Suppressor macrophage (primary cell): ENCODE measurements at regions not wholly inside any gene's neighbourhood (a gene's known extent, or its start where the extent isn't known, plus 50 kb on each side); places are given as distances from the start of the nearest gene placed in this dataset.
"Not testable (repeated sequence)": the region's sequence is repeated elsewhere in the genome, so short reads cannot be mapped to it uniquely, and the experiment has no call there.

Experiments used
- DNase-seq, 4 experiments: peaks; one replicate each; pipeline ENCODE4 v3.0.0-alpha.2; 2020 to 2022

DNA sequence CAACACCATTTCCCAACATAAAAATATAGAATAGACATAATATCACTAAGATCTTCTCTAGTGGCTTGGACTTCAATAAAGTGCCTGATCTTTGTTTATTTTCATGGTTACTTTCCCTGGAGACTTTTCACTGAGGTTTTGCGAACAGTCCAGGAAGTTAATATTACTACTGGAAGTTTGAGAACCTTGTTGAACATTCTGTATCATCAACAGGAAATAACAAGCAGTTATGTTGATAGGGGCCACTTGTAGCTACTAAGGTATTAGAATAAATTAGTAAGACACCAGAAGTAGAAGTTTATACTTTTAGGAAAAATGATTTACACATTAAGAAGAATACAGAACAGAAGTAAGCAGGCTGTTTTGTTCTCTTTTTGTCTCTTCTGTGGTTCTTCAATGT is 180.2 kb downstream of the TFAP2B start:
- no peak for DNase-seq

GRCh38 chr6:51001399-51001798 is 182.7 kb downstream of the TFAP2B start:
- DNase-seq: no peak

- DNase-seq: no peak
These were observed 185.7 kb downstream of the TFAP2B start for GRCh38 chr6:51004380-51004779.

DNA sequence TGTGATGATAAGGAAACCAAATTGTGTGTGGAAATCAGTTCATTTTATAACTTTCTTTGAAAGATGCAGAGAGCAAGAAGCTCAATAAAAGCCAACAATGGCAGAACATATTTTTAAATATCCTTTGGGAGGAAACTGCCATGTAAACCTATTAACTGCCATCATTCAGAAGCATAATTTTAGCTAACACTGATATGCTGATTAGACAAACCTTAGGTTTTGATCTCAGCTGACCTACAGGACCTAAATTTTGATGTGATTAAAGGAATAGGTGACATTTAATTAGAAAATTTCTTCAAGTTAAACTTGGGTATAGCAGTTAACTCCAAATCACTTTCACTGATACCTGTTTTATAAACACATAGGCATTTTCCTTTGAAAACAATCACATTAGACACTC is 187.1 kb downstream of the TFAP2B start:
- DNase-seq: no peak

GRCh38 chr6:51007237-51007636 is 188.6 kb downstream of the TFAP2B start:
- no peak for DNase-seq

DNA sequence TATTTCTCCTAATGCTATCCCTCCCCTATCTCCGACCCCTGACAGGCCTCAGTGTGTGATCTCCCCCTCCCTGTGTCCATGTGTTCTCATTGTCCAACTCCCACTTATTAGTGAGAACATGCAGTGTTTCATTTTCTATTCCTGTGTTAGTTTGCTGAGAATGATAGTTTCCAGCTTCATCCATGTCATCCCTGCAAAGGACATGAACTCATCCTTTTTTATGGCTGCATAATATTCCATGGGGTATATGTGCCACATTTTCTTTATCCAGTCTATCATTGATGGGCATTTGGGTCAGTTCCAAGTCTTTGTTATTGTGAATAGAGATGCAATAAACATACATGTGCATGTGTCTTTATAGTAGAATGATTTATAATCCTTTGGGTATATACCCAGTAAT is 190.0 kb downstream of the TFAP2B start:
- DNase-seq: not testable (repeated sequence)

GRCh38 chr6:51013376-51013775 is 194.7 kb downstream of the TFAP2B start:
- DNase-seq: no peak

DNA sequence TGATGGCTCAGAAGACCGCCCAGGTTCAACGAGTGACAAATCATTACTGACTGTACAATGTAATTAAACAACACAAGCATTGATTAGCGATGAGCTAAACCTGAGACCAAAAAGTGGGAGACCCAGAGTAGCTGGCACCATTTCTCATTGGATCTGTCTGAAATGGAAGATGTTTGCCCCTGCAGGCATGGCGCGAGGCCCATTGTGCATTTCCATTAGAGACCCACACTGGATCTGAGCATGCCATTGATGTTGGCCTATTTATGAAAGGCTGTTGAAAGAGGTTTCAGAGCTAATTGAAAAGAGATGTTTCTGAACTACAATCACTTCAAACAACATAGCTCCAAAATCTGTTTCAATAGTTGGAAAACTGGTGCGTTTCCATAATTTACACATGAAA is 196.7 kb downstream of the TFAP2B start:
- DNase-seq: no peak

- DNase-seq: no peak
These were observed 197.8 kb downstream of the TFAP2B start for GRCh38 chr6:51016489-51016888.

- DNase-seq: no peak
These were observed 201.1 kb downstream of the TFAP2B start for GRCh38 chr6:51019806-51020205.

DNA sequence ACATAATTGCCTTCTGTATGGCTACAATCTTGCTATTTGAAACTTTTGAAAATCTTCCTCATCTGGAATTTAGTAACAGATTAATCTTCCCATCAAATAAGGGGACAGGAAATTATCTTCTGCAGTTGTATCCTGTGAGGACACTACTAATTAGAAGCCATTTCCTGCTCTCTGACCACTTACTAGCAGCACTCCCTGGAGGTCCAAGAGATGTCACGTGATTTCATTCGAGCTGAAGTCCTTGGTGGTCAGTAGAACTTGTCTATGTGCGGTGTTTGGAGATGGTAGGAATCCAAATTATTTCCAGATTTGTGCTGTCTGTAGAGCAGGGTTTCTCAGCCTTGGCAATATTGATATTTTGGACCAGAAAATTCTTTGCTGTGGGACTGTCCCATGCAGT is 202.5 kb downstream of the TFAP2B start:
- DNase-seq: no peak

GRCh38 chr6:51024126-51024525 is 205.5 kb downstream of the TFAP2B start:
- DNase-seq: no peak

- DNase-seq: no peak
These were observed 206.6 kb downstream of the TFAP2B start for GRCh38 chr6:51025082-51025777.

DNA sequence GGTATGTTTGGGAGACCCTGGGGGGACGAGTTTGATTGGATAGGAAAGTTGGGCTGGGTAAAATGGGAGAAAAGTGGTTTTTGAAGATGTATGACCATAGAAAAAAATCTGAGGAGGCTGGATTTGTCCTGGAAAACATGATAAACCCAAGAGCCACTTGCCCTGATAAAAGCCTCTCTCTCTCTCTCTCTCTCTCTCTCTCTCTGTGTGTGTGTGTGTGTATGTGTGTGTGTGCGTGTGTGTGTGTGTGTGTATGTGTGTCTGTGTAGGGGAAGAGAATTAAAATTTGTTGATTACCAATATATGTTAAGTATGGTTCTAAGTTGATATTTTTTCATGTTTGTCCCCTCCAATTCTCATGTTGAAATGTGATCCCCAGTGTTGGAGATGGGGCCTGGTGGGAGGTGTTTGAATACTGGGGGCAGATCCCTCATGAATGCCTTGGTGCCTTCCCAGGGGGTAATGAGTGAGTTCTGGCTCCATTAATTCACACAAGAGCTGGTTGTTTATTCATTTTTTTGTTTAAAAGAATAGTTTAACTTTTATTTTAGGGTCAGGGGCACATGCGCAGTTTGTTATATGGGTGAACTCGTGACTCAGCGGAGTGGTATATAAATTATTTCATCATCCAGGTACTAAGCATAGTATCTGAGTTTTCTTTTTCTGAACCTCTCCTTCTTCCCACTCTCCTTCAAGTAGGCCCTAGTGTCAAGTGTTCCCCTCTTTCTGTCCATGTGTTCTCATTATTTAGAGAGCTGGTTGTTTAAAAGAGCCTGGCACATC is 208.8 kb downstream of the TFAP2B start:
- DNase-seq: no peak

GRCh38 chr6:51028276-51028675 is 209.6 kb downstream of the TFAP2B start:
- no peak for DNase-seq

DNA sequence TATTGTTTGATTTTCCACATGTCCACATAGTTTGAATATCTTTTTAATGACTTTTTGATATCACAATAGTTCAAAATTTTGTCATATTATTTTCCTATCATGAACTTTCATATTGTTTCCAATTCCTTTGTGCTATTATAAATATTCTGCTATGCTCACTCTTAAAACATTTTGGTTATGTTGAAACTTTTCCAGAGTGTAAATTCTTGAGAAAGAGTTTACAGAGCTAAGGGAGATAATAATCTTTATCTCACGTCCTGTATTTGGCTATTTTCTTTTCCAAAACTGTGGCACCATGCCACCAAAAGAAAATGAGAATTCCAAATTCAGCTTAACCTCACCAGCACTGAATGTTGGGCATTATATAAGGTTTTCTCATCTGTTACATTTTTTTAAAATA is 210.9 kb downstream of the TFAP2B start:
- DNase-seq: no peak

DNA sequence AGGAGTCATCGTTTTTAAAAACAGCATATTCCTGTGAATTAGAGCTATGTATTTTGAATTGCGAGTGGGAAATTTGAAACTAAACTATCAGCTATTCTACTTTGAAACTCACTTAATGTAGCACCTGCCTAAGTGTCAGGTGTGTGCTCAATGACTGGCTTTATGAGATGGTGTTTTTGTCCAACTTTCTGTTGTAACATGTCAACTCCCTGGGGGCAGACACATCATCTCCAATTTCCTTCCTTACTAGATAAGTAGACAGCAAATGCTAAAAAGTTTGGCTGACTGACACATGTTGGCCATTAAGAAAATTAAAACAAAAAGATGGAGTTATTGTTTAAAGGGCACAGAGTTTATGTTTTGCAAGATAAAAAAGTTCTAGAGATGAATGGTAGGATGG is 226.9 kb downstream of the TFAP2B start:
- no peak for DNase-seq

- no peak for DNase-seq
These were observed 230.8 kb downstream of the TFAP2B start for GRCh38 chr6:51049288-51049982.

DNA sequence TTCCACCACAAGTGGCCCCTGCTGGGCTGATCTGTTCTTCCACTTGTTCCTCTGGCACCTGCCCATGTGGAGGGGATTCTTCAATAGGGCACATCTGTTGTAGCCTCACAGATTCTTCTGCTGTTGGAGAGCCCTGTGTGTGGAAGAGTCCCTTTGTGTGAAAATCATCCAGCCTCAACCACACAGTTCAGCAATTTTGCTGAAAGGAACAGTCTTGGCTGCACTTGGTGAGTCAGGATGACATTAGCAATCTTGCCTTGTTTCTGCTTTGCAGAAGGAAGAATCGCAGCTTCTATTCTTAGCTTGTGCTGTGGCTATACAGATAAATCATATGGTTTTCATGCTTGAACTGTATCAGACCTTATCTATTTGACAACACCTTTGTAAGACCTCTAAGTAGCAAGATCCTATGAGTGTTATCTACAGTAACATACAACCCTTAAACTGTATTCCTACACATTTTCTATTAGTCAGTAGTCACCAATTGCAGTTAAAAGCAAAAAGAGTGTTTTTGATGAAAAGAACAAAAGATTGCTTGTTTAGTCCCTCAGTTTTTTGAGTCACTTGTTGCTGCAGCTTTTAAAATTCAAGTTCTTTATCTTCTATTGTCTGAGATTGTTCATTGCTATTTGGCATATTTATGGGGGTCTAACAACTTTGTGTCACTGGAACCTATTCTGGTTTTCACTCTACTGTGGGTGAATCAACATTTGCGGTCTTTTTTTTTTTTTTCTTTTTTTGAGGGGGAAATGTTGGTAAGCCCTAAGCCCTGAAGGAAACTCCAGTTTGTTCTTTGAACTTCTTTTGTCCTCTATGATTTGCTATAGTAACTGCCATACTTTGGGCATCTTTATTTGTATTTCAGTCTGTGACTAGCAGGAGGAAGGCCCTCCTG is 231.6 kb downstream of the TFAP2B start:
- peak; percentile 13 to 66 (median 50) for DNase-seq

- not testable (repeated sequence) for DNase-seq
These were observed 234.0 kb downstream of the TFAP2B start for GRCh38 chr6:51052716-51053115.

DNA sequence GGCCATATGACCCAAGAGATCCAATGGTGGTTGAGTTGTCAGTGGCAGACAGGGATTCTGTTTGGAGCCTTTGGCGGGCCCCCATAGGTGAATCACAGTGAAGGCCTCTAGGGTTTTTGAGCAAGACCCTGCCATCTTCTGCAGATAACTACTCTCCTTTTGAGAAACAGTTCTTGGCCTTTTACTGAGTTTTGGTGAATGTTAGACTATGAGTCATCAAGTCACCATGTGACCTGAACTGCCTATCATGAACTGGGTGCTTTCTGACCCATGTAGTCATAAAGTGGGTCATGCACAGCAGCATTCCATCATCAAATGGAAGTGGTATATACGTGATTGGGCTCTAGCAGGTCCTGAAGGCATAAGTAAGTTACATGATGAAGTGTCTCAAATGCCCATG is 236.6 kb downstream of the TFAP2B start:
- not testable (repeated sequence) for DNase-seq

- no peak for DNase-seq
These were observed 238.6 kb downstream of the TFAP2B start for GRCh38 chr6:51057296-51057695.
